Activated T-cell treated with anti-CD3 and anti-CD28 coated beads, Interleukin-2, amount 50 U/mL, for 72 hours (primary cell): ENCODE measurements at regions not wholly inside any gene's neighbourhood (a gene's known extent, or its start where the extent isn't known, plus 50 kb on each side); places are given as distances from the start of the nearest gene placed in this dataset.

Experiments used
- ATAC-seq, 2 donors: fragments of 150-1000 bp; cut with Tn5 transposase; replicated peaks in 1 of 2; 2 replicates each; pipeline ENCODE4 v1.10.0; 2021; ENCODE audit warnings: moderate library complexity in 2 of 2, mild to moderate bottlenecking in 1 of 2
- DNase-seq, 2 donors: peaks; one replicate each; pipeline ENCODE4 v3.0.0; 2021 to 2022; ENCODE audit warnings: mixed read lengths in 1 of 2
- H3K27ac Mint-ChIP-seq: one replicate; pipeline ENCODE4 v1.8.0; 2022; ENCODE audit warnings: mild to moderate bottlenecking, moderate library complexity, mixed read lengths
- H3K27me3 Mint-ChIP-seq: one replicate; pipeline ENCODE4 v1.8.0; 2022; ENCODE audit warnings: low read depth, mixed read lengths
- H3K36me3 Mint-ChIP-seq, 2 donors: one replicate each; pipeline ENCODE4 v1.8.0; 2022; ENCODE audit warnings: mixed read lengths in 2 of 2, mild to moderate bottlenecking in 1 of 2; ENCODE audit not compliant: insufficient read depth in 2 of 2
- H3K4me1 Mint-ChIP-seq: one replicate; pipeline ENCODE4 v1.8.0; 2022; ENCODE audit warnings: low read depth, mixed read lengths
- H3K4me3 Mint-ChIP-seq, 2 donors: one replicate each; pipeline ENCODE4 v1.8.0; 2022; ENCODE audit warnings: mild to moderate bottlenecking in 2 of 2, mixed read lengths in 2 of 2, moderate library complexity in 2 of 2
- H3K9me3 Mint-ChIP-seq, 2 donors: one replicate each; pipeline ENCODE4 v1.8.0; 2022; ENCODE audit warnings: mixed read lengths in 2 of 2

DNA sequence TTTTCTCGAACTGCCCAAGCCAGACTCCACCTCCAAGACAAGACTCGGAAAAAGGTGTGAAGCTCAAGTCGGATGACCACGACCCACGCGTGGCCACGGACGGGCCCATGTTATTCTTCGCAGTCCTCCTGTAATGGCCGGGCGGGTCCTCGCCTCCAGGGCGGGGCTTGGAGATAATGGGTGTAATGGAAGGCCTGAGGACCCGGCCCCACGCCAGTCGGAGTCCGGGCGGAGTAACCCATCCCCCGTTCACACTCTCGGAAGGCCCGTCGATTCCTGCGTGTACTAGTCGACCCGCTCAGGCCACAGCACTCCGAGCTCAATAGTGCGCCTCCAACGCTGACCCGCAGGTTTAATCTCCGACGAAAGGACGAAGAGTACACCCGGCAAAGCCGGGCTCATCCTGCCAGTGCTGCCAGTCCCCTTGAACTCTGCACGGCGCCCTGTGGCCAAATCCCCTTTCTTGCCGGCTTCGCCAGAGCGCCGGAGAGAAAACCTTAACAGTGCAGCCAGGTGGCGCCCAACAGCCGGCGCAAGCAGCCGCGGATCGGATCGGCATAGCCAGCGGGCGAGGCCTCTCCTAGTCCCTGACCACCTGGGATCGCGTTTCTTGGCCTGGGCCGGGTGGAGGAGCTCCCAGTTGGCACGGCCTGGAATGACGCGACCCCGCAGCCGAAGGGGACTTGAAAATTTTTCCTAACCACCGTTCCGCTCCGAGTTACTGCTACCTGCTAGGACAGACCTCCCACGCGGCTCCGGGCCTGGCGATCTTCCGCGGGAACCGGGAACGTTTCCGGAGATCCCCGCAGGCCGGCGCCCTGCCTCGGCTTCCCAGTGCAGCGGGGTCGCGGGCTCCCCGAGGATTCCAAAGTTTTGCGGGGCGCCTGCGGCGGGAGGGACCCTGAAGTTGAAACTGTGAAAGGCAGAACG, 762.0 kb downstream of the KCNJ18 start:
- H3K27ac Mint-ChIP-seq = no peak overlapping the region
- no peak for DNase-seq
- no peaks in the 10 kb centered on the region for H3K27me3 Mint-ChIP-seq
- peaks cover 7 to 11% of the 10 kb centered on the region in 2 donors for H3K9me3 Mint-ChIP-seq
- no peaks in the 10 kb centered on the region for H3K4me1 Mint-ChIP-seq
- no peak for ATAC-seq
- no peak overlapping the region for H3K4me3 Mint-ChIP-seq
- H3K36me3 Mint-ChIP-seq = peaks cover 1 to 2% of the 10 kb centered on the region in 2 donors

DNA sequence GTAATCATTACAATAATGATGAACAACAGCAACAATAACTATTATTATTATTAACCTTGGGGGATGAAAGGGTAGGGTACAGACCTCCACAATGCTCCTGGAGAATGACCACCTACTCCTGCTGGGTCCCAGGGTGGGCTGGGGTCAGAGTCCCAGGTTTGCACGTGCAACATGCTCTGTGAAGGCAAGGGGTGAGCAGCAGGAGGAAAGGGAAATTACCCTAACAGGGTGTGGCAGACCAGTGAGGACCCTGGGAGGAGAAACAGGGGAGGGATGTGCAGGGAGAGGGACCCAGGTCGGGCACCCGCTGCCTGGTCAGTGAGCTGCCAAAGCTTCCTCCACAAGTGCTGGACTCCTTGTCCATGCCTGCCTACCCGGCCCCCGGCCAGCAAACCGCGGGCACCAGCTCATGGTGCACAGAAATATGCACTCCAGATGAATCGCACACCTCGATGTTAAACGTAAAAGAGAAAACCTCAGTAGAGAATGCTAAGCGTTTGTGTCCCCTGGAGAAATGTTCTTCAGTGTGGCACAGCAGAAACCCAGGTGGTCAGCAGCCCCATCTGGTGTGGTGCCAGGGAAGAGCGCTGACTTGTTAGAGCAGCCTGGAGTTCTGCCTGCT, 767.1 kb downstream of the KCNJ18 start:
- peaks cover 0 to 5% of the 10 kb centered on the region in 2 donors for H3K36me3 Mint-ChIP-seq
- H3K27me3 Mint-ChIP-seq = no peaks in the 10 kb centered on the region
- no peak overlapping the region for H3K27ac Mint-ChIP-seq
- ATAC-seq = no peak
- no peak overlapping the region for H3K4me3 Mint-ChIP-seq
- peaks cover 11 to 12% of the 10 kb centered on the region in 2 donors for H3K9me3 Mint-ChIP-seq
- no peaks in the 10 kb centered on the region for H3K4me1 Mint-ChIP-seq
- DNase-seq = no peak

DNA sequence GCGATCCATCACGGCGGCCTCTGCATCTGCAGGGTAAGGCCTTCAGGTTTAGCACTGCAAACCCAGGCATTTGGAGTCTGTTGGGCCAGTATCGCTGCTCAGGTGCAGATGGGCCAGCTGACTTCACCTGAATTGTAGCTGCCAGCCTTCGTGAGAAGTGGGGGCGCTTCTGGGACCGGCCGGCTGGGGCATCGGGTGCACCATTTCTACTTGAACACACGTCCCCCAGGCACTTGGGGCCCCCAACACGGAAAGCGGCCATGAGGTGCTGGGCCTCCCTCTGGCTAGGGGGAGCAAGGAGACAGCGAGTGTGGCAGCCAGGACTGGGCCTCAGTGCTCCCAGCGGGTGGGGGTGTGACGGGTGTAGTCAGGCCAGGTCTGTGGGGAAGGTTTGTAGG, 767.6 kb downstream of the KCNJ18 start:
- Mint-ChIP-seq H3K27ac (no peak overlapping the region), H3K4me1 (no peaks in the 10 kb centered on the region), H3K36me3 (peaks cover 0 to 5% of the 10 kb centered on the region in 2 donors), H3K4me3 (no peak overlapping the region), H3K9me3 (peaks cover 10 to 11% of the 10 kb centered on the region in 2 donors), H3K27me3 (no peaks in the 10 kb centered on the region)
- ATAC-seq (no peak), DNase-seq (no peak)

GRCh38 chr17:22460461-22461063, 768.2 kb downstream of the KCNJ18 start:
- Mint-ChIP-seq H3K27me3 (no peaks in the 10 kb centered on the region), H3K36me3 (peaks cover 0 to 5% of the 10 kb centered on the region in 2 donors), H3K9me3 (peaks cover 7 to 10% of the 10 kb centered on the region in 2 donors), H3K4me3 (no peak overlapping the region), H3K27ac (no peak overlapping the region), H3K4me1 (no peaks in the 10 kb centered on the region)
- ATAC-seq = no peak
- DNase-seq = no peak

- Mint-ChIP-seq H3K36me3 (peaks cover 0 to 5% of the 10 kb centered on the region in 2 donors), H3K9me3 (peaks cover 9 to 10% of the 10 kb centered on the region in 2 donors), H3K4me3 (no peak overlapping the region), H3K27ac (no peak overlapping the region), H3K4me1 (no peaks in the 10 kb centered on the region), H3K27me3 (no peaks in the 10 kb centered on the region)
- DNase-seq (no peak), ATAC-seq (no peak)
Observed at GRCh38 chr17:22461460-22462145, 769.3 kb downstream of the KCNJ18 start.

- DNase-seq (no peak), ATAC-seq (no peak)
- Mint-ChIP-seq H3K4me1 (no peaks in the 10 kb centered on the region), H3K4me3 (no peak overlapping the region), H3K27me3 (no peaks in the 10 kb centered on the region), H3K27ac (no peak overlapping the region), H3K9me3 (peaks cover 9 to 10% of the 10 kb centered on the region in 2 donors), H3K36me3 (peaks cover 0 to 5% of the 10 kb centered on the region in 2 donors)
Observed at GRCh38 chr17:22462461-22462860, 770.1 kb downstream of the KCNJ18 start.

GRCh38 chr17:22463110-22463850, 771.0 kb downstream of the KCNJ18 start:
- Mint-ChIP-seq H3K9me3 (peaks cover 13 to 14% of the 10 kb centered on the region in 2 donors), H3K27ac (no peak overlapping the region), H3K4me3 (no peak overlapping the region), H3K4me1 (no peaks in the 10 kb centered on the region), H3K36me3 (peaks cover 0 to 5% of the 10 kb centered on the region in 2 donors), H3K27me3 (no peaks in the 10 kb centered on the region)
- ATAC-seq (no peak), DNase-seq (no peak)

GRCh38 chr17:22464041-22464440, 771.7 kb downstream of the KCNJ18 start:
- Mint-ChIP-seq H3K4me1 (no peaks in the 10 kb centered on the region), H3K4me3 (no peak overlapping the region), H3K27me3 (no peaks in the 10 kb centered on the region), H3K9me3 (peaks cover 11 to 14% of the 10 kb centered on the region in 2 donors), H3K36me3 (peaks cover 0 to 5% of the 10 kb centered on the region in 2 donors), H3K27ac (no peak overlapping the region)
- DNase-seq (no peak), ATAC-seq (no peak)

GRCh38 chr17:22467720-22468119, 775.4 kb downstream of the KCNJ18 start:
- Mint-ChIP-seq H3K9me3 (peaks cover 10 to 18% of the 10 kb centered on the region in 2 donors), H3K27ac (no peak overlapping the region), H3K4me1 (no peaks in the 10 kb centered on the region), H3K36me3 (peaks cover 0 to 5% of the 10 kb centered on the region in 2 donors), H3K27me3 (no peaks in the 10 kb centered on the region), H3K4me3 (no peak overlapping the region)
- DNase-seq (no peak), ATAC-seq (no peak)

- no peak overlapping the region for H3K27ac Mint-ChIP-seq
- H3K9me3 Mint-ChIP-seq = peaks cover 8 to 10% of the 10 kb centered on the region in 2 donors
- no peak for DNase-seq
- peaks cover 0 to 2% of the 10 kb centered on the region in 2 donors for H3K36me3 Mint-ChIP-seq
- ATAC-seq = no peak
- H3K4me3 Mint-ChIP-seq = no peak overlapping the region
- H3K27me3 Mint-ChIP-seq = no peaks in the 10 kb centered on the region
- H3K4me1 Mint-ChIP-seq = no peaks in the 10 kb centered on the region
Observed at GRCh38 chr17:22469101-22469880, 777.0 kb downstream of the KCNJ18 start.

GRCh38 chr17:22469941-22470340, 777.6 kb downstream of the KCNJ18 start:
- H3K27ac Mint-ChIP-seq = no peak overlapping the region
- H3K27me3 Mint-ChIP-seq = no peaks in the 10 kb centered on the region
- DNase-seq (no peak), ATAC-seq (no peak)
- peaks cover 8 to 10% of the 10 kb centered on the region in 2 donors for H3K9me3 Mint-ChIP-seq
- peaks cover 0 to 2% of the 10 kb centered on the region in 2 donors for H3K36me3 Mint-ChIP-seq
- no peaks in the 10 kb centered on the region for H3K4me1 Mint-ChIP-seq
- H3K4me3 Mint-ChIP-seq = no peak overlapping the region
